RWPE1 (cell line): ENCODE measurements at regions not wholly inside any gene's neighbourhood (a gene's known extent, or its start where the extent isn't known, plus 50 kb on each side); places are given as distances from the start of the nearest gene placed in this dataset.

Source experiments
- CTCF ChIA-PET: fragments of 350-600 bp; sonication (Branson Sonifier 250); formaldehyde crosslinking; extraction: SDS; loops from one replicate; lab custom pipeline; 2021; lab: Yijun Ruan, JAX
- POLR2A ChIA-PET: fragments of 400-600 bp; formaldehyde crosslinking; extraction: SDS; loops from one replicate; lab custom pipeline; 2020; ENCODE audit warnings: antibody characterized with exemption; ENCODE audit not compliant: low non-redundant PET; lab: Yijun Ruan, JAX
- DNase-seq: peaks from one replicate; pipeline ENCODE4 v3.0.0; 2012; ENCODE audit warnings: low spot score
- H3K27ac ChIP-seq: fragments of 450-650 bp; 2 replicates; pipeline ENCODE4 v1.5.1; 2017
- TF ChIP-seq, protein P1 (sequence below): fragments of 450-650 bp; conservative IDR thresholded peaks from 2 replicates; pipeline ENCODE4 v1.5.1; 2017; ENCODE audit warnings: low read depth, mild to moderate bottlenecking

- no peak for DNase-seq
- ChIA-PET CTCF (no interaction called here), POLR2A (no interaction called here)
- H3K27ac ChIP-seq = no peak overlapping the region
- TF ChIP-seq, protein P1, sequence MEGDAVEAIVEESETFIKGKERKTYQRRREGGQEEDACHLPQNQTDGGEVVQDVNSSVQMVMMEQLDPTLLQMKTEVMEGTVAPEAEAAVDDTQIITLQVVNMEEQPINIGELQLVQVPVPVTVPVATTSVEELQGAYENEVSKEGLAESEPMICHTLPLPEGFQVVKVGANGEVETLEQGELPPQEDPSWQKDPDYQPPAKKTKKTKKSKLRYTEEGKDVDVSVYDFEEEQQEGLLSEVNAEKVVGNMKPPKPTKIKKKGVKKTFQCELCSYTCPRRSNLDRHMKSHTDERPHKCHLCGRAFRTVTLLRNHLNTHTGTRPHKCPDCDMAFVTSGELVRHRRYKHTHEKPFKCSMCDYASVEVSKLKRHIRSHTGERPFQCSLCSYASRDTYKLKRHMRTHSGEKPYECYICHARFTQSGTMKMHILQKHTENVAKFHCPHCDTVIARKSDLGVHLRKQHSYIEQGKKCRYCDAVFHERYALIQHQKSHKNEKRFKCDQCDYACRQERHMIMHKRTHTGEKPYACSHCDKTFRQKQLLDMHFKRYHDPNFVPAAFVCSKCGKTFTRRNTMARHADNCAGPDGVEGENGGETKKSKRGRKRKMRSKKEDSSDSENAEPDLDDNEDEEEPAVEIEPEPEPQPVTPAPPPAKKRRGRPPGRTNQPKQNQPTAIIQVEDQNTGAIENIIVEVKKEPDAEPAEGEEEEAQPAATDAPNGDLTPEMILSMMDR = no peak
Measured at GRCh38 chr4:10816571-10816970, 132.0 kb upstream of the CLNK start.

DNA sequence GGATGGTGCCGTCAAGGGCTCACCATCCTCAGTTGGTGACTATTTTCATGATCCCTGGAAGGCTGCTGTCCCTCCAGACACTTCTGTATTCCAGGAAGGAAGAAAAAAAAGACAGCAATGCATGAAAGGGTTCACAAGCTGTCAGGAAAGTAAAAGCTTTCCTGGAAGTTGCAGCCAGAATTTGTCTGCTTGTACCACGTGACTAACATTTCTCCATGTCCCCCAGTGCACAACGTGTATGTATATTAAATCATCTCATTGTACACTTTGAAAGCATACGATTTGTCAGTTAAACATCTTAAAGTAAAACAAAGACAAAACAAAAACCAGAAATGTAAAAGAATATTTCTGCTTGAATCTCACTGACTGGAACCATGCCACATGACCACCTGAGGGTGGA is 127.4 kb upstream of the CLNK start:
- ChIA-PET CTCF (no interaction called here), POLR2A (no interaction called here)
- no peak for DNase-seq
- H3K27ac ChIP-seq = no peak overlapping the region
- TF ChIP-seq, protein P1 = no peak

DNA sequence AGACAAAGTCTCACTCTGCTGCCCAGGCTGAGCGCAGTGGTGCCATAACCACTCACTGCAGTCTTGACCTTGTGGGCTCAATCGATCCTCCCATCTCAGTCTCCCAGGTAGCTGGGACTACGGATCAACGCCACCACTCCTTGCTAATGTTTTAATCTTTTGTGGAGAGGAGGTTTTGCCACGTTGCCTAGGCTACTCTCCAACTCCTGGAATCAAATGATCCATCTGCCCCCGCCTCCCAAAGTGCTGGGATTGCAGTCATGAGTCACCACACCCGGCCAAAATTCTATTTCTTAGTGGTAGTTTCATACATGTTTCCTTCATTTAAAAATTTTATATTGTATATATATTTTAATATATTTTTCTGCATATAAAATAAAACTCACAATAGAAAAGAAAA is 125.8 kb upstream of the CLNK start:
- CTCF ChIA-PET = no interaction called here
- DNase-seq = no peak
- no peak overlapping the region for H3K27ac ChIP-seq
- POLR2A ChIA-PET = no interaction called here
- TF ChIP-seq, protein P1 = no peak

DNA sequence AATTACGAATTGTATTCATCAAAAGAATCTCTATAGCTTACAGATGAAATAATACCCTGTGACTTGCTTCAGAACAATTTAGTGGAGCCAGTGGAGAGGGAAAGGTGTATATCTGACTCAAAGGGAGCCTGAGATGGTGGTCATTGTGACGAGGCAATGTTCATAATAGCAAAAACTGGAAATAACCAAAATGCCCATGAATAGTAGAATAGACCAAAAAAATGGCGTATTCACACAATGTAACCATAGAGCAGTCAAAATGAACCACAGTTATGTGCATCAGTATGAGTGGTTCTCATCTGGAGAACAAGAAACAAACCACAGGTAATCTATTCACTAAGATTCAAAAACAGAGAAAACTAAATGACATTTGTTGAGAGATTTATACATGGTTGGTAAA is 125.3 kb upstream of the CLNK start:
- TF ChIP-seq, protein P1 = no peak
- CTCF ChIA-PET = no interaction called here
- DNase-seq = no peak
- H3K27ac ChIP-seq = no peak overlapping the region
- POLR2A ChIA-PET = no interaction called here

- ChIA-PET CTCF (no interaction called here), POLR2A (no interaction called here)
- TF ChIP-seq, protein P1 = no peak
- H3K27ac ChIP-seq = no peak overlapping the region
- DNase-seq = no peak
Measured at GRCh38 chr4:10808591-10808990, 124.0 kb upstream of the CLNK start.

- no peak overlapping the region for H3K27ac ChIP-seq
- POLR2A ChIA-PET = no interaction called here
- CTCF ChIA-PET = no interaction called here
- no peak for DNase-seq
- TF ChIP-seq, protein P1 = no peak
Measured at GRCh38 chr4:10806953-10807645, 122.5 kb upstream of the CLNK start.
